K562 (cell line): ENCODE measurements at regions not wholly inside any gene's neighbourhood (a gene's known extent, or its start where the extent isn't known, plus 50 kb on each side); places are given as distances from the start of the nearest gene placed in this dataset.

Source experiments
- ATAC-seq: fragments of 200-7000 bp; cut with Tn5 transposase; 3 replicates; pipeline ENCODE4 v1.9.1; 2020; ENCODE audit warnings: moderate library complexity
- BruUV-seq: library from RNA; stranded (reverse); fragments of 400-500 nt; replicated peaks from 2 replicates; lab custom pipeline; 2021; lab: Mats Ljungman, UMichigan
- CTCF ChIA-PET: fragments of 300-600 bp; formaldehyde crosslinking; extraction: SDS; loops from one replicate; lab custom pipeline; 2021; ENCODE audit warnings: low intra/inter-chr PET ratio; lab: Yijun Ruan, JAX
- POLR2A ChIA-PET: fragments of 300-600, 350-650 bp; sonication (Branson Sonifier 250); formaldehyde crosslinking; extraction: SDS; loops from one replicate; lab custom pipeline; 2021; ENCODE audit warnings: antibody characterized with exemption, inconsistent platforms; lab: Yijun Ruan, JAX
- DNase-seq, 4 experiments: peaks; one replicate each; pipeline versions ENCODE4 v3.0.0 to v3.0.0-alpha.2; 2011 to 2018; ENCODE audit warnings: low spot score in 3 of 4, mixed read lengths in 3 of 4; ENCODE audit errors: extremely low read depth in 1 of 4
- FAIRE-seq: peaks from 2 replicates; lab custom pipeline; 2011; peaks lifted over from hg19 to GRCh38; lab: Jason Lieb, UNC
- H2AFZ ChIP-seq: 2 replicates; pipeline ENCODE4 v1.6.0; 2011; ENCODE audit warnings: low read depth, low read length, control low read depth, inconsistent platforms
- H3K27ac ChIP-seq: fragments of 200-600 bp; 3 replicates; pipeline ENCODE4 v1.8.0; 2011; ENCODE audit warnings: low read depth, mild to moderate bottlenecking, control low read depth, inconsistent platforms, low read length, moderate library complexity, mixed read lengths; ENCODE audit errors: extremely low read depth
- H3K27me3 ChIP-seq, 2 experiments: fragments of 300-600 bp in 1 of 2; 2 replicates in 1 of 2; 3 replicates in 1 of 2; pipeline versions ENCODE4 v1.6.0 to v1.8.0; 2011; ENCODE audit warnings: inconsistent platforms in 2 of 2, low read length in 2 of 2, mild to moderate bottlenecking in 1 of 2, mixed read lengths in 1 of 2, moderate library complexity in 1 of 2; ENCODE audit not compliant: control insufficient read depth in 2 of 2, insufficient read depth in 2 of 2
- H3K36me3 ChIP-seq: fragments of 300-600 bp; 3 replicates; pipeline ENCODE4 v1.8.0; 2011; ENCODE audit warnings: mild to moderate bottlenecking, low read length, inconsistent platforms; ENCODE audit not compliant: control insufficient read depth, insufficient read depth
- H3K4me1 ChIP-seq, 2 experiments: fragments of 200-600 bp in 1 of 2; replicated peaks in 1 of 2; 2 replicates in 1 of 2; 3 replicates in 1 of 2; pipeline versions ENCODE4 v1.5.1 to v1.8.0; 2011; ENCODE audit warnings: inconsistent platforms in 2 of 2, low read length in 2 of 2, mild to moderate bottlenecking in 1 of 2, mixed read lengths in 1 of 2, moderate library complexity in 1 of 2; ENCODE audit not compliant: control insufficient read depth in 2 of 2, insufficient read depth in 2 of 2
- H3K4me2 ChIP-seq: 2 replicates; pipeline ENCODE4 v1.6.1; 2011; ENCODE audit warnings: low read length, control low read depth, inconsistent platforms, mixed read lengths; ENCODE audit not compliant: insufficient read depth
- H3K4me3 ChIP-seq: fragments of 200-600 bp; sonication (generic), shearing (Covaris generic); 2 replicates; pipeline ENCODE4 v1.5.1; 2016; ENCODE audit warnings: control low read depth, inconsistent platforms
- H3K79me2 ChIP-seq: fragments of 200-600 bp; 3 replicates; pipeline ENCODE4 v1.8.0; 2011; ENCODE audit warnings: low read length, inconsistent platforms; ENCODE audit not compliant: control insufficient read depth, insufficient read depth
- H3K9ac ChIP-seq, 2 experiments: 2 replicates each; pipeline versions ENCODE4 v1.6.0 to v1.6.1; 2011; ENCODE audit warnings: low read depth in 2 of 2, low read length in 2 of 2, control low read depth in 1 of 2, inconsistent platforms in 1 of 2, mild to moderate bottlenecking in 1 of 2, mixed read lengths in 1 of 2; ENCODE audit not compliant: insufficient read depth in 1 of 2
- H3K9me1 ChIP-seq: one replicate; pipeline ENCODE4 v1.6.0; 2011; ENCODE audit warnings: inconsistent platforms, mild to moderate bottlenecking, low read length, moderate library complexity; ENCODE audit not compliant: control insufficient read depth, insufficient read depth
- H3K9me3 ChIP-seq: replicated peaks from 2 replicates; pipeline ENCODE4 v1.5.1; 2011; ENCODE audit warnings: low read depth, low read length, inconsistent platforms; ENCODE audit not compliant: control insufficient read depth, insufficient read depth
- H4K20me1 ChIP-seq: replicated peaks from 2 replicates; pipeline ENCODE4 v1.6.1; 2011; ENCODE audit warnings: low read length, inconsistent platforms, mixed read lengths; ENCODE audit not compliant: control insufficient read depth, insufficient read depth
- ETS1 ChIP-seq: conservative IDR thresholded peaks from 2 replicates; pipeline ENCODE4 v1.6.1; 2011; ENCODE audit warnings: low read depth, mild to moderate bottlenecking, low read length; ENCODE audit not compliant: control insufficient read depth
- GABPB2 ChIP-seq: fragments of 250-450 bp; sonication (Bioruptor Pico); conservative IDR thresholded peaks from 2 replicates; pipeline ENCODE4 v1.5.1; 2021; ENCODE audit warnings: mild to moderate bottlenecking
- HINFP ChIP-seq: fragments of 450-650 bp; conservative IDR thresholded peaks from 2 replicates; pipeline ENCODE4 v1.6.1; 2016; ENCODE audit warnings: missing genetic modification characterization, low read depth, mild to moderate bottlenecking, control low read depth, missing compliant biosample characterization
- NBN ChIP-seq: fragments of 450-650 bp; IDR thresholded peaks from 2 replicates; pipeline ENCODE4 v1.6.1; 2016; ENCODE audit warnings: low read depth, mild to moderate bottlenecking
- RBM39 ChIP-seq: fragments of 200-400 bp; formaldehyde crosslinking; optimal IDR thresholded peaks from 2 replicates; pipeline ENCODE3; 2018; ENCODE audit warnings: low read depth, low read length
- RNF2 ChIP-seq: sonication (generic); IDR thresholded peaks from 2 replicates; pipeline ENCODE4 v1.6.1; 2016
- SNRNP70 ChIP-seq: fragments of 200-400 bp; formaldehyde crosslinking; optimal IDR thresholded peaks from 2 replicates; pipeline ENCODE3; 2017; ENCODE audit warnings: low read depth, low read length
- ZBTB49 ChIP-seq: sonication (generic); formaldehyde crosslinking; IDR thresholded peaks from 2 replicates; pipeline ENCODE4 v1.8.0; 2022; ENCODE audit warnings: missing genetic modification reagents, mild to moderate bottlenecking, borderline replicate concordance
- ZC3H4 ChIP-seq: sonication (generic); formaldehyde crosslinking; IDR thresholded peaks from 2 replicates; pipeline ENCODE4 v1.9.0; 2021; ENCODE audit warnings: missing genetic modification reagents, borderline replicate concordance
- ZNF134 ChIP-seq: fragments of 250-450 bp; sonication (Bioruptor Pico); conservative IDR thresholded peaks from 2 replicates; pipeline ENCODE4 v1.4.0; 2020
- ZNF165 ChIP-seq: fragments of 250-450 bp; sonication (Bioruptor Pico); IDR thresholded peaks from 2 replicates; pipeline ENCODE4 v1.4.0; 2020; ENCODE audit warnings: borderline replicate concordance
- ZNF217 ChIP-seq: sonication (generic); formaldehyde crosslinking; IDR thresholded peaks from 2 replicates; pipeline ENCODE4 v1.8.0; 2022; ENCODE audit warnings: mild to moderate bottlenecking, missing genetic modification reagents
- ZNF324 ChIP-seq: fragments of 250-450 bp; sonication (Bioruptor Pico); IDR thresholded peaks from 2 replicates; pipeline ENCODE4 v1.4.0; 2020; ENCODE audit warnings: mild to moderate bottlenecking
- ZNF589 ChIP-seq: fragments of 200-800 bp; sonication (Bioruptor generic); IDR thresholded peaks from 2 replicates; pipeline ENCODE4 v1.6.1; 2016; ENCODE audit warnings: low read depth, missing genetic modification characterization, missing compliant biosample characterization
- WGBS: fragments of 100-300 bp; shearing (Covaris generic); methylation state at CpG from one replicate; pipeline ENCODE4 v1.1.6; 2016; ENCODE audit warnings: low coverage, mixed read lengths; ENCODE audit not compliant: insufficient coverage; ENCODE audit errors: missing lambda C conversion rate; 5-methylcytosine and 5-hydroxymethylcytosine counted together
- in situ Hi-C: fragments of 300-500 bp; cut with MboI; formaldehyde crosslinking; loops from 4 replicates; pipeline ENCODE4 v1.15.0; 2018; ENCODE audit warnings: inconsistent platforms, mixed read lengths
- intact Hi-C: fragments of 100-400 bp; cut with micrococcal nuclease; formaldehyde crosslinking; loops from 2 replicates; pipeline ENCODE4 v1.14.2; 2022

- Histone ChIP-seq H3K4me3 (no peak overlapping the region), H3K79me2 (no peaks in the 10 kb centered on the region), H3K27me3 (no peaks in the 10 kb centered on the region; a peak in 1 of 5 replicates), H3K4me1 (no peaks in the 10 kb centered on the region), H3K4me2 (no peak overlapping the region)
- BruUV-seq: no TSS peak
- in situ Hi-C loops: no loop called here
- FAIRE-seq: no peak
- TF ChIP-seq NBN (no peak), ZBTB49 (CRISPR knock-in tag) (no peak), RBM39 (no peak), ZNF324 (CRISPR knock-in tag) (no peak), ZNF134 (CRISPR knock-in tag) (no peak), ETS1 (no peak), ZNF589 (no peak), ZNF165 (CRISPR knock-in tag) (no peak), RNF2 (no peak), SNRNP70 (no peak), GABPB2 (CRISPR knock-in tag) (no peak), HINFP (tag) (no peak), ZNF217 (CRISPR knock-in tag) (no peak), ZC3H4 (no peak)
- TF ChIP-seq, all 486 proteins: peak for 0
- WGBS: 5% methylated on average over 4 of the region's 4 CpGs
- ChIA-PET POLR2A (interaction anchor here (1.2 to 1.3 kb wide), 2 partner anchors 10 to 12 kb away, joined by 3 to 4 read pairs; no protein-coding TSS in a partner anchor), CTCF (no interaction called here)
- no peak for ATAC-seq
- no peak for DNase-seq
- intact Hi-C loops: no loop called here
- Histone ChIP-seq H3K9me3 (no peaks in the 10 kb centered on the region), H3K27ac (no peak overlapping the region), H3K36me3 (no peaks in the 10 kb centered on the region), H4K20me1 (no peaks in the 10 kb centered on the region), H3K9ac (no peak overlapping the region), H3K9me1 (no peaks in the 10 kb centered on the region), H2AFZ (no peak overlapping the region)
These were observed 185.5 kb upstream of the MYO3A start for GRCh38 chr10:25748509-25748908.
